ENCODE measurements at regions not wholly inside any gene's neighbourhood (a gene's known extent, or its start where the extent isn't known, plus 50 kb on each side); places are given as distances from the start of the nearest gene placed in this dataset.

DNA sequence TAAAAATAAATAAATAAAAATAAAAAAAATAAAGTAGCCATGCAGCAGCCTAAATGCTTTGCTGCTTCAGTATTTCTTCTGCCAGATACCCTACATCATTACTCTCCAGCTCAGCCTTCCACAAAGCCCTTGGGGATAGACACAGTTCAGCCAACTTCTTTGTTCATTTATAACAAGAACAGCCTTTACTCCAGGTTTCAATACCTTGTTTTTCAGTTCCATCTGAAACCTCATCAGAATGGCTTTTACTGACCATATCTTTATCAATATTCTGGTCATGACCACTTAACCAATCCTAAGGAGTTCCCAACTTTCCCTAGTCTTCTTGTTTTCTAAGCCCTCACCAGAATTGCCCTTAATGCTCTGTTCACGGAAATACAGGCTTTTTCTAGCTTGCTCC is 128.3 kb upstream of the MED14 start:
- no peak overlapping the region for H3K9ac ChIP-seq (ENCODE audit: low read depth, low read length)
- no peak overlapping the region for H3K27ac ChIP-seq (ENCODE audit: low read length)
- no peak overlapping the region for H2AFZ ChIP-seq (ENCODE audit: low read depth, low read length)
- no peak overlapping the region for H3K4me3 ChIP-seq (ENCODE audit: low read depth in 1 of 2, low read length in 2 of 2)
- no peaks in the 10 kb centered on the region for H3K4me1 ChIP-seq (ENCODE audit: insufficient read depth, low read length)
- H3K79me2 ChIP-seq (ENCODE audit: insufficient read depth, low read length): no peaks in the 10 kb centered on the region
- H3K4me2 ChIP-seq (ENCODE audit: insufficient read depth, low read length): no peak overlapping the region
- DNase-seq (no peak), ATAC-seq (ENCODE audit: insufficient read depth, low read depth) (no peak)
- TF ChIP-seq, protein P1, sequence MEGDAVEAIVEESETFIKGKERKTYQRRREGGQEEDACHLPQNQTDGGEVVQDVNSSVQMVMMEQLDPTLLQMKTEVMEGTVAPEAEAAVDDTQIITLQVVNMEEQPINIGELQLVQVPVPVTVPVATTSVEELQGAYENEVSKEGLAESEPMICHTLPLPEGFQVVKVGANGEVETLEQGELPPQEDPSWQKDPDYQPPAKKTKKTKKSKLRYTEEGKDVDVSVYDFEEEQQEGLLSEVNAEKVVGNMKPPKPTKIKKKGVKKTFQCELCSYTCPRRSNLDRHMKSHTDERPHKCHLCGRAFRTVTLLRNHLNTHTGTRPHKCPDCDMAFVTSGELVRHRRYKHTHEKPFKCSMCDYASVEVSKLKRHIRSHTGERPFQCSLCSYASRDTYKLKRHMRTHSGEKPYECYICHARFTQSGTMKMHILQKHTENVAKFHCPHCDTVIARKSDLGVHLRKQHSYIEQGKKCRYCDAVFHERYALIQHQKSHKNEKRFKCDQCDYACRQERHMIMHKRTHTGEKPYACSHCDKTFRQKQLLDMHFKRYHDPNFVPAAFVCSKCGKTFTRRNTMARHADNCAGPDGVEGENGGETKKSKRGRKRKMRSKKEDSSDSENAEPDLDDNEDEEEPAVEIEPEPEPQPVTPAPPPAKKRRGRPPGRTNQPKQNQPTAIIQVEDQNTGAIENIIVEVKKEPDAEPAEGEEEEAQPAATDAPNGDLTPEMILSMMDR (IDR thresholded peaks at IDR 0.05; ENCODE audit: borderline replicate concordance, extremely low read depth, low read length, poor library complexity, severe bottlenecking): no peak
- TF ChIP-seq EZH2 (IDR thresholded peaks at IDR 0.05; ENCODE audit: borderline replicate concordance, low read depth, low read length, severe bottlenecking): no peak
- H3K36me3 ChIP-seq (ENCODE audit: insufficient read depth, low read length): no peaks in the 10 kb centered on the region
- H3K9me3 ChIP-seq (ENCODE audit: insufficient read depth, low read length, severe bottlenecking): peaks cover 4% of the 10 kb centered on the region
- no peaks in the 10 kb centered on the region for H3K27me3 ChIP-seq (ENCODE audit: insufficient read depth, low read length, poor library complexity)
- no peaks in the 10 kb centered on the region for H4K20me1 ChIP-seq (ENCODE audit: insufficient read depth, low read length)

DNA sequence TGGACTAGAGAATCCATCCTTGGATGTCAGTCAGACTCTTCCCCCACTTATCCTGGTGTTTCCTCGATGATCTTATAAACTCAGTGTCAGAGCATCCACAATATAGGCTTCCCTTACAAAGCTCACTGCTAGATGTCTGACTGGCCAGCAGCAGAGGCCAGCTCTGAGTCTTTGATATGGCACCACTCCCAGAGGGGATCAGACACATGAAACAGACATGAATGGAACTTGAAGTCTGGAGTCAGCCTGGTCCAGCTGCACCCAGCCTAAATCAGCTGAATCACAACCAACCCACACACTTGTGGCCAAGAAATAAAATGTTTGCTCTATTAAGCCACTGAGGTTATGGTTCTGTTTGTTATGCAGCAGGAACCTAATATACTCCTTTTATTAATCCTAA is 129.6 kb upstream of the MED14 start:
- Histone ChIP-seq H3K36me3 (ENCODE audit: insufficient read depth, low read length) (no peaks in the 10 kb centered on the region), H3K4me2 (ENCODE audit: insufficient read depth, low read length) (no peak overlapping the region), H2AFZ (ENCODE audit: low read depth, low read length) (no peak overlapping the region), H3K9ac (ENCODE audit: low read depth, low read length) (no peak overlapping the region), H3K9me3 (ENCODE audit: insufficient read depth, low read length, severe bottlenecking) (peaks cover 4% of the 10 kb centered on the region), H4K20me1 (ENCODE audit: insufficient read depth, low read length) (no peaks in the 10 kb centered on the region), H3K27me3 (ENCODE audit: insufficient read depth, low read length, poor library complexity) (no peaks in the 10 kb centered on the region), H3K27ac (ENCODE audit: low read length) (no peak overlapping the region), H3K4me3 (ENCODE audit: low read depth in 1 of 2, low read length in 2 of 2) (no peak overlapping the region), H3K4me1 (ENCODE audit: insufficient read depth, low read length) (no peaks in the 10 kb centered on the region), H3K79me2 (ENCODE audit: insufficient read depth, low read length) (no peaks in the 10 kb centered on the region)
- no peak for TF ChIP-seq EZH2 (IDR thresholded peaks at IDR 0.05; ENCODE audit: borderline replicate concordance, low read depth, low read length, severe bottlenecking)
- TF ChIP-seq, protein P1 (IDR thresholded peaks at IDR 0.05; ENCODE audit: borderline replicate concordance, extremely low read depth, low read length, poor library complexity, severe bottlenecking): no peak
- DNase-seq: no peak
- ATAC-seq (ENCODE audit: insufficient read depth, low read depth): no peak

- Histone ChIP-seq H3K9ac (ENCODE audit: low read depth, low read length) (no peak overlapping the region), H3K79me2 (ENCODE audit: insufficient read depth, low read length) (no peaks in the 10 kb centered on the region), H3K27ac (ENCODE audit: low read length) (no peak overlapping the region), H3K4me1 (ENCODE audit: insufficient read depth, low read length) (no peaks in the 10 kb centered on the region), H2AFZ (ENCODE audit: low read depth, low read length) (no peak overlapping the region), H3K27me3 (ENCODE audit: insufficient read depth, low read length, poor library complexity) (no peaks in the 10 kb centered on the region), H3K9me3 (ENCODE audit: insufficient read depth, low read length, severe bottlenecking) (no peaks in the 10 kb centered on the region), H3K36me3 (ENCODE audit: insufficient read depth, low read length) (no peaks in the 10 kb centered on the region), H3K4me3 (ENCODE audit: low read depth in 1 of 2, low read length in 2 of 2) (no peak overlapping the region), H3K4me2 (ENCODE audit: insufficient read depth, low read length) (no peak overlapping the region), H4K20me1 (ENCODE audit: insufficient read depth, low read length) (no peaks in the 10 kb centered on the region)
- TF ChIP-seq, protein P1 (IDR thresholded peaks at IDR 0.05; ENCODE audit: borderline replicate concordance, extremely low read depth, low read length, poor library complexity, severe bottlenecking): no peak
- no peak for TF ChIP-seq EZH2 (IDR thresholded peaks at IDR 0.05; ENCODE audit: borderline replicate concordance, low read depth, low read length, severe bottlenecking)
- no peak for DNase-seq
- no peak for ATAC-seq (ENCODE audit: insufficient read depth, low read depth)
These were observed 131.6 kb upstream of the MED14 start for GRCh38 chrX:40866893-40867292.

DNA sequence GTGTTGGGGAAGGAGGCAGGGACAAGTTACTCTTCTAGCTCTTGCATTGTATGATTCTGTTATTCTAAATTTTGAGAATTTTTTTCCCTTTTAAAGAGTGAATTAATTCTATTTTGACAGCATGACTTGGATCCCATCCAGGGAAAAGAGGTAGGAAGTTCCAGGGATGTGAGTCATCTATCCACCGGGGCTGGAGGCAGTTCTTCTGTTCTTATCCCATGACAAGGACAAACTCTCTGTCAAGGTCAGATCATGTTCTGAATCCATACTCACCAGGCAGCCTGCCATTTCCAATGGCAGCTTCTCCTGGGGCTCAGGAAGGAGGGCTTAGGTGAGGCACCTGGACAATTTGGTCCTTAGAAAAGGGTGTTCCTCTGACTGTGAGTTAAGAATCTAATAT is 132.0 kb upstream of the MED14 start:
- H3K4me3 ChIP-seq (ENCODE audit: low read depth in 1 of 2, low read length in 2 of 2): no peak overlapping the region
- H3K4me1 ChIP-seq (ENCODE audit: insufficient read depth, low read length): no peaks in the 10 kb centered on the region
- no peak overlapping the region for H3K9ac ChIP-seq (ENCODE audit: low read depth, low read length)
- no peak overlapping the region for H3K27ac ChIP-seq (ENCODE audit: low read length)
- no peak overlapping the region for H3K4me2 ChIP-seq (ENCODE audit: insufficient read depth, low read length)
- H3K9me3 ChIP-seq (ENCODE audit: insufficient read depth, low read length, severe bottlenecking): no peaks in the 10 kb centered on the region
- no peaks in the 10 kb centered on the region for H3K27me3 ChIP-seq (ENCODE audit: insufficient read depth, low read length, poor library complexity)
- no peaks in the 10 kb centered on the region for H4K20me1 ChIP-seq (ENCODE audit: insufficient read depth, low read length)
- ATAC-seq (ENCODE audit: insufficient read depth, low read depth) (no peak), DNase-seq (no peak)
- TF ChIP-seq, protein P1 (IDR thresholded peaks at IDR 0.05; ENCODE audit: borderline replicate concordance, extremely low read depth, low read length, poor library complexity, severe bottlenecking): no peak
- TF ChIP-seq EZH2 (IDR thresholded peaks at IDR 0.05; ENCODE audit: borderline replicate concordance, low read depth, low read length, severe bottlenecking): no peak
- H2AFZ ChIP-seq (ENCODE audit: low read depth, low read length): no peak overlapping the region
- no peaks in the 10 kb centered on the region for H3K79me2 ChIP-seq (ENCODE audit: insufficient read depth, low read length)
- H3K36me3 ChIP-seq (ENCODE audit: insufficient read depth, low read length): no peaks in the 10 kb centered on the region
